NCI-H1417 (cell line): ENCODE measurements at regions not wholly inside any gene's neighbourhood (a gene's known extent, or its start where the extent isn't known, plus 50 kb on each side); places are given as distances from the start of the nearest gene placed in this dataset.
A peak's percentile ranks its signal among the peaks of the same experiment; 100 is the strongest.
"Not testable (repeated sequence)": the region's sequence is repeated elsewhere in the genome, so short reads cannot be mapped to it uniquely, and the experiment has no call there.

Experiments
- DNase-seq, 3 experiments: peaks; one replicate each; lab custom pipeline; 2025; lab: John Stamatoyannopoulos, UW

GRCh38 chr1:47684964-47685762, 247.3 kb downstream of the FOXD2 start:
- DNase-seq, result no peak

DNA sequence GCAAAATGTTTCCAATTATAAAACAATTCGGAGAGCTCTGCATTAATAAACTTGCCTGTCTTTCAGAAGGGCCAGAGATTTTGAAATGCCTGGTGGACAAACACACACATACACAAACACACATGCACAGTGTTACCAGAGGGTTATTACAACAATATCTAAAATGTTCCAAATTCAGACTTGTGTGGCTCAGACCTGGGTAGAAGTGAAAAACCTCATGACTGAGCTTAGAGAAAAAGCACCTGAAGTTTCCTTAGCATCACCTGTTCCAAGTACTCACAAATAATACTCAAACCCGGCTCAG, 247.9 kb downstream of the FOXD2 start:
- DNase-seq, result no peak

DNA sequence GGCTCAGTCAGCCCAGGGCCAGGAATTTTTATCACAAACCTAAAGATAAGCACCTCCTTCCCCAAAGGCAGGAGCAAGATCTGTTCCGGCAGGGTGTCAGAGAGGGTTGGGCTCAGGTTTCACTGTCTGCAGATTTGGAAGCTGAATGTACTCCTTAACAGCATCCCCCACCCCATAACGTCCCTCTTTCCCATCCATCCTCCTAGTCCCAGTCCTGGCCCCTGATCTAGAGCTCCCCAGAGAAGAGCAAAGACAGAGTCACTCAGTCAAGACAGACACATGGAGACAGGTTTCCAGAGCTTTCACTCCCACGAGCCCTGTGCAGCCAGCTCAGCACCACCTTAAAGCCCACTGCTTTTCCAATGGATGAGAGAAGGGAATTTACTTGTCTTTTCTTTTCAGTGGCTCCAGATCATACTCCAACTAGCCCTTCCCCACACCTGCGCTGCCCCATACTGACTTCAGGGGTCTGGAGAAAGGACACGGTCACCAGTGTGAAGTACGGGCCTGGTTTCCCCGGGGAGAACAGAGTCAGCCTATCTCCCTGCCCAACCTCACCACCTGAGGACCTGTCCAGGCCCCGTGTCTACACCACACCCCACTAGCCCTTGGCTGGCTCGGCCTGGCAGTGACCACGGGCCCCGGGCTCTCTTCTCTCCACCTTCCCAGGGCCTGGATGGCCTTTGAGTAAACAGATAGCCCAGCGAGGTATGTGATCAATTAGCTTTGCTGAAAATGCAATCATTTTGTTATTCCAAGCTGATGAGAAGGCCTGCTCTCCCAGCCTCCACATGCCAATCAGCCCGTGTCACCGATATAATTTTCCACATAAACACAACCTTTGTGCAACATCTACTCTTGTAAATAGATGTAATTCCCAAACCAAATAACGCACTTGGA, 249.1 kb downstream of the FOXD2 start:
- DNase-seq, result peak in 1 of 3 experiments; percentile 8

DNA sequence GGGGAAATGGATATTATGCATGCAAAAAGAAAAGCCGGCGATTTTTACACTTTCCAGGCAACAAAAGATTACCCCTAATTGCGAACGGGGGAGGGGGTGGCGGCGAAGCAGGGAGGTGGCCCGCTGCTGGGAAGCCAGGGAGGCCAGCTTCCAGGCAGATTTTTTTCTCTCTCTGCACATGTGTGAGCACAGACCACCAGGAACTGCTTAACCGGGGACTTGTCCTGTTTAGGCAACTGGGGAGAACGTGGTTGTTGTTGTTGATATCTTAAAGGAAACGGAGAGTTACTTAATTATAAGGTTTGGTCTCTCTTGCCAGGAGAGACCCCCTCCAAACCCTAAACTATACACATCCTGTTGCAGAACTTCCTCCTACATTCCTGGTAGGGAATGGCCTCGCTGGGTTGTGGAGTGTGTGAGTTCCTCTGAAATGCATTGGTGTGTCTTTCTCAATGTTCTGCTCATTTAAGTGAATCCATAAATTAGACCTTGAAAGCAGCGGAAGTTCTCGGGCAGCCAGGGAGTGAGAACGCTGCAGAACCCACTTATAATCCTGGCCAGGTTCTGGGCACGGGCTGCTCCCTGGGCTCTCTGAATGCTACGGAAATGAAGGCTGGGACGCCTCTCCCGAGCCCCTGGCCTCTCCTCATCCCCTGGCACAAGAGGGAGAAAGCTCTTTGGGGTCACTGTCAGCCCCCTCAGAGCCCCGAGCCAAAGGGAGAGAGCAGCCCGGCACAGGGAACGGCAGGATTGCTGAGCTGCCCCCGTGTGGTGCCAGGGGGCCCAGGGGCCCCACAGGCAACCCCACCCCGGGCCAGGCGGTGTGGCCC, 250.0 kb downstream of the FOXD2 start:
- no peak for DNase-seq

DNA sequence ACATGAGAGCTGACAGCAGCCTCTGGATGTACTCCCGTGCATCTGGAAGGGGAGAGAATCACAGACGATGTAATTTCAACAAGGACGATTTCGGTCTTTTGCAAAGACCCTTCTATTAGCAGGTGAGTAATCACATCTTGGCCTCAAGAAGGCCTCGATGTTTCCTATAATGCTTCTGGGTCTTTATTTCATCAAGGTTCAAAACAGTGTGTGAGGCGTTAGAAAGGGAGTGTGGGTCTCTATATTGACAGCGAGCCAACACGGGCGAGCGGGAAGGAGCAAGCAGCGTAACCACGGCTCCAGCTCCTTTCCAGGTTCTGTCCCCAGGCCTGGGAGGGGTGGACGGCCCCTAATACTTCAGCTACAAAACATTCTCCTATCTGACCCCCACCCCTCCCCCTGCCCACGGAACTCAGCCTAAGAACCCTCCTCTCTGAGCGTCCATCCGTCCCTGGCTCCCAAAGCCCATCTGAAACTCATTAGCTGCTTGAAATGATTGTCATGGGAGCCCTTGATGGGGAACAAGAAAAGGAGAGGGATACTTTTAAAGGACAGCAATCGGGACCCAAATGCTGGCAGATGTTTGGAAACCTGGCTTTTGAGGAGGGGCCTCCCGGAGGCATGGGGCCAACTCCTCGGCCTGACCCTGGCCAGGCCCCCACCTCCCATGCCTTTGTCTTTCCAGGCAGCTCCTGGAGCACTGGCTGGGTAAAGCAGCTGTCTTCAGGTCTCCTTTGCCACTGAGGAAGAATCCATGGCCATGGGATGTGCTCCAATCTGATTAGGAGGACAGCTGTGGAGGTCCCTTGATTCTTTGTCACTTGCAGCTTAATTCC, 250.8 kb downstream of the FOXD2 start:
- no peak for DNase-seq

DNA sequence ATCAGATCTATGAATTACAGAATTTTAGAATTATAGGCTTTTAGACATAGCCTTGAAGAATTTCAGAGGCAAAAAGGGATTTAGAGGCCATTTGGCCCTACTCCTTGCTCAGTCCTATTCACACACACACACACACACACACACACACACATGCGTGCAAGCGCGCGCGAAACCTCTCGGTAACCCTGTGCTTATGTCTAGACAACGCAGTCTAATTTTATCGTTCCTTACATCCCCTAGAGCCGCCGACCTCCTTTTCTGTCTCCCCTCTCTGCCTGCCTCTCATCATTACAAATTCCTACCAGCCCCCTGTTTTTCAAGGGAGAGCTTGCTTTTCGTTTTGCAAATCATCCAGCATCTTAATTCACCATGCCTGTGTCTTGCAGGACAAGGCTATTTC, 252.1 kb downstream of the FOXD2 start:
- no peak for DNase-seq

DNA sequence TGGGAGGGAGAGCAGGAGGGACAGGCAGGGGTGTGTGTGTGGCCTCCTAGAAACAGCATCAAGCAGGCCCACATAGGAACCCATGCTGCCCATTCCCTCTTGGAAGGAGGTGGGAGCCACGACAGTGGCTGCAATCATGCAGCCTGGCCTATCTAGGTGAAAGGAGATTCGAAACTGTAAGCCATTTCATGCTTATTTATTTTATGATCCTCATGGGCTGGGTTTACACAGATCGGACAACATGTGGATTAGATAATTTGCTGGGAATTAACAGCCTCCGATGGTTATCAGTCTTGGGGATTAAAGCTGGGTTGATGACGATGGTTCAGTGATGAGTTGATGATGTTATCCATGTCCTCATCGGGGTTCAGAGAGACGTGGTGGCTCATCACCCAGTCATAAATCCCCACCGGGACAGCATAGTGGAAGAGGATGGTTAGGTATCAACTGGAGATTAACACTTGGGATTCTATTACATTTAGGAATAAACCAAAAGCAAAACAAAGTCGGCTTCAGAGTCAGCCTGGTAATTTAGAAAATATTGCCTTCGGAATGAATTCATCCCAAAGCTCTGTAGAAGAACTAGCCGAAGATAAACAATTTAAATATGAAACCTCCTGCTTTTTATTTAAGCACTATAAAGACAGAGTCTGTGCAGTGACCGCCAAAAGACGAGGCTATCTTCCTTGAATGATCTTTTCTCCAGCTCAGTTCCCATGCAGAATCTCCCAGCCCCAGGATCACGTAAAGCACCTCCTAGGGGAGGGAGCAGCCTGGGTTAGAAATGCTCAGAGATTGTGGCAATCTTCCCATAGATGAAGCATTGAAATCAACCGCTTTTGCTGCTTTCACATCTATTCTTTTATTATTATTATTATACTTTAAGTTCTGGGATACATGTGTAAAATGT, 252.8 kb downstream of the FOXD2 start:
- no peak for DNase-seq

- DNase-seq, result not testable (repeated sequence)
Measured at GRCh38 chr1:47691293-47691692, 253.4 kb downstream of the FOXD2 start.

DNA sequence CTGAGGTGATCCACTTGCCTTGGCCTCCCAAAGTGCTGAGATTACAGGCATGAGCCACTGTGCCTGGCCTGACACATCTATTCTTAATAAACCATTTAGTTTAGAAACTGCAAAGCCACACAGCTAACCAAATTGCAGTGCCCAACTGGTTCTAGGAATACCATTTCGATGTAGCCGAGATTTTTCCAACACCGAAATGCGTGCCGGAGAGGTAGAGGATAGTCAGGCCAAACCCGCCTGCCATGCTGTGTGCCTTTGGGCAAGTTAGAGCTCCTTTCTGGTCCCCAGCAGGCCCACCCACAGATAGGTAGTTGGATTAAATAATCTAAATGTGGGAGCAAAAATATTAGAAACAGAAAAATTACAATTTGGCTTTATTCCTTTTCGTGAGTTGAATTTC, 254.4 kb downstream of the FOXD2 start:
- DNase-seq, result no peak

DNA sequence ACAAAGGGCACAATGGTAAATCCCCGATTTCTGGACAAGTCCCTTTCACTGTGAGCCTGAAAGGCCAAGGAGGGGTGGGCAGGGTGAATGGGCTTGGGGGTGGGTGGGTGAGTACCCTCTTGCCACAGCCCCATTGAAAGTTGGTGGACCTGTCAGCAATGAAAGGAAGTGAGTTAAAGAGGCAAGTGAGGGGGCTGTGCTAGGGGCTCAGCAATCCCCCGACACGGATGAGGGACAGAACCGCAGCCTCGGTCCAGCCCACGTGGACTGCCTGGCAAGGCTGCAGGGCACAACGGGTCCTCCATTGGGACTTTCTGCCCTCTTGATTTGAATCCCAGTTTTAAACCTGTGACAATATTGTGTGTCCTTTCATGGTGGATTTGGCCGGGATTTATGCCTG, 255.3 kb downstream of the FOXD2 start:
- no peak for DNase-seq

DNA sequence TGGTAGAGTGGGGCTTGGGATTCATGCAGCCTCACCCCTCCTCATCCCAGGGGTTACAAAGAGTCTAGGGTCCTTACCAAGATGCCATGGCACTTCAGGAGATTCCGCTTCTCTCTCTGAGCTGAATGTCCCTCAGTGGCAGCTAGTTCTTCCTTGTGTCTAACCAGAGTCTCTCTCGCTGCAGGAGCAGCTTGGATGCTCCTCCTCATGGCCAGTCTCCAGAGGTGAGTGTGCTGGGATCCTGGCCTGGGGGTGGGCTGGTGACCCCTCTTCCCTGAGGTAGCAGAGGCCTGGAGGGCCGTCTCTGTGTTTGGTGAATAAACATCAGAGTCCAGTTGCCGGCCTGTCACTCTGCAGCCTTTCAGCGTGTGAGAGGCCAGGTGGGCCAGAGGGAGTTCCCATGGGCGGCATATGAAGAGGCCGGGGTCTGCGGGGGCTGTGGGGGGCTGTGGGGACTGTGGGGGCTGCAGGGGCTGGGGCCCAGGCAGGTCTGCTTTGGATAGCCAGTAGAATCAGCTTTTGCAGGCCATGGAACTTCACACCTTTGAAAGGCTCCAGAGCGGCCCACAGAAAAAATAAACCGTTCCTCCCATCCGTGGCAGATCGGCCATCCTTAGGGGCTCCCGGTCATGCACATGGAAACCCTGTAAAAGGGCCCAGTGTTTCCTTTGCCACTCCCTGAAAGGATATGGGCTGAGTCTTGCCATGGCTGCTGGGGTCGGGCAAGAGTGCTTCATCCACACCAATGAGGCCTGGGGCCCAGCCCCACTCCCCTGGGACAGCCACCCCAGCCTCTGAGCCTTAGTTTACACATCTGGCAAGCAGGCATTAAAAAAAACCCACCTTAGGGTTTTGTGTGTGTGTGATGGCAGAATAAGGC, 256.4 kb downstream of the FOXD2 start:
- no peak for DNase-seq

GRCh38 chr1:47696404-47696736, 258.5 kb downstream of the FOXD2 start:
- DNase-seq, result peak in 1 of 3 experiments; percentile 26

DNA sequence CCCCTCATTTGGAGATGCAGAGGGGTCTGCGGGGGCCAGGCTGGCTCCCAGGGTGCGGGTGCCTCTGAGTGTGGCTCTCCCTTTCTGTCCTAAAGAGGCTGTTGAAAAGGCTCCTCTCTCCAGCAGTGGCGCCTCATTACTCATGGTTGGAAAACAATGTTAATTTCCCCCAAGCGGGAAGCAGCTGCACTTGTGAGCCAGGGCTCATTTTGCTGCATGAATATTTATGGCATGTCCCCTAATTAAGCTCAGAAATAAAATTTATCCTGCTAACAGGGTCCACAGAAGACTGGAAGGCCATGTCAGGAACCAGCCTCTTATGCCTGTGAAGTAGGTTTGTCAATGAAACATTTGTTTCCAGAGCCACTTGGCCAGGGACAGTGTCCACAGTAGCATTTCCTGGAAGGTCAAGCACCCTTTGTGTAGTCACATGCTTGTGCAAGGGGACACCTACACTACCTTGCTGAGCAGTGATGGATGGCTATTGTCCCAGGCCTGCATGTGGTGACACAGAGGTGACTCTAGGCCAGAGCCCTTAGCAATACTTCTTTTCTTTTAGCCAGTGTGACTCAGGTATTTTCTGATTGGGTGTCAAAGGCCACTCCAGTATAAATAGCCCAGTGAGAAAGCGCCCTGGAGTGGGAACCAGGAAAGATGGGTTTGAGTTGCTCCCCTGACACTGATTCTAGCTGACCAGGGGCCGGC, 259.0 kb downstream of the FOXD2 start:
- DNase-seq, result peak; percentile 55 to 87 (median 61)

DNA sequence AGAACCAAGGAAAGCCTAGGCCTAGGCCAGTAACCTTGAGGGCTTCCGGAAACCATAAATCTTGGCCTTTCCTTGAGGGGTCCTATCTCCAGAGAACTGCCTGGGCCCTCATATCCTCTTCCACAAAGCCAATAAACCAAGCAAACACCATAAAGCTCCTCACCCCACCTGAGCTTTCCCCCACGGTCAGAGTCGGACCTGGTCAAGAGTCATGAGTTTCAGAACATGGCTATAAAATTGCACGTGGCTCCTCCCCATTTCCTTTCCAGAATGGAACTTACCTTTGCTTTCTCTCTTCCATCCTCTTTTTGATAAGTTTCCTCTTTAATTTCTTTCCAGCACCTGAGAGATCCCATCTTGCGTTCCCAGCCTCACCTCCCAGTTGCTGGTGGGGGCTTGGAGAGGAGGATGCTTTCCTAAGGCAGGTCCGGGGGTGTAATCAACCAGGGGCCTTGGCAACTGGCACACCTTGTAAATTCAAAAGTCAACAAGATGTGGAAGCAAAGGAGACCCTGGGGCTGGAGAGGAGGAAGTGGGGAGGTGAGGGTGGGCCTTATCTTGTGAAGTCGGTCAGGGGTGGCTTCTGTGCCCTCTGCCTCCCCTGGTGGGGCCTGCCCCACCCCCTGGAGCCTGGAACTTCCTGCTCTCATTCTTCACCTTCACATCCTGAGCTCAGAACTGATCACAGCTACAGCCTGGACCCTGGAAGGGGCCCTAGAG, 259.9 kb downstream of the FOXD2 start:
- DNase-seq, result no peak

- peak in 2 of 3 experiments; percentile 26 to 57 for DNase-seq
Measured at GRCh38 chr1:47699492-47700235, 261.8 kb downstream of the FOXD2 start.

DNA sequence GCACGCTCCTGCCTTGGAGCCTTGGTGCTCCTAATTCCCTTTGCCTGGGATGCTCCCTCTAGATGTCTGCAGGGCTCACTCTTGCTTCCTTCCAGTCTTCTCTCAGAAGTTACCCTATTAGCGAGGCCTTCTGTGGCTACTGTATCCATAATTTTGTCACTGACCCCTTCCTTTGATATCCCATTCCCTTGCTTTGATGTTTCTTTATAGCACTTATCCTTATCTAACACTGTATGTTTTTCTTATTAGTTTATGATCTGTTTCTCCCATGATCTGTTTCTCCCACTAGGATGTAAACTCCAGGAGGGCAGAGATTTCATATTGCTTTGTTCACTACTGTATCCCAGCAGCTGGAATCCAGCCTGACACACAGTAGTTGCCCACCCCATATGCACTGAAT, 263.4 kb downstream of the FOXD2 start:
- DNase-seq, result no peak

DNA sequence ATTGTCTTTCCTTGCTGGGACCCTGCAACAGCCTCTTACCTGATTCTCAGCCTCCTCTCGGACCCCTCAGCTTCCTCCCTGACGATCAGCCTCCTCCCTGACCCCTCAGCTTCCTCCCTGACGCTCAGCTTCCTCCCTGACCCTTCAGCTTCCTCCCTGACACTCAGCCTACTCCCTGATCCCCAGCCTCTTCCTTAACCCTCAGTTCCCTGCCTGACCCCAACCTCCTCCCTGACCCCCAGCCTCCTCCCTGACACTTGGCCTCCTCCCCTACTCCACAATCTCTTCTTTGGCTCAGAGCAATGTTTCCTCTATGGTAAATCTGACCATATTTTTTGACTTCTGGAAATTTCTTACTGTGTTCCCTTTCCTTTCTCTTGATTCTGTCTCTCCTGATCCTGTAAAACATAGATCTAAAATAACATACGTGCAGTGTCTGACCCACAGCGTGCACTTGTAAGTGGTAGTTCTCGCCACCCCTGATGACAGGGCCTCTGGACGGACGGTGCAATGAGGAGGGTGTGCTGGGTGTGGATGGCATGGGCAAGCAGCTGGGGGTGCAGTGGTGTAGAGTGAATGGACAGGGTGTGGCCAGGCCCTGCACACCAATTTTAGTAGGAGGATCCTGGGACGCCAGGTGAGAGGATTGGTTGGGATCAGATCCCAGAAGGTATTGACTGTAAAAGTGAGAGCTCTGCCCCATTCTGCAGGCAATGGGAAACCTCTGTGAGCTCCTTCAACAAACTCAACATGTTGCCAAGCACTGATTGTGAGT, 264.1 kb downstream of the FOXD2 start:
- DNase-seq, result no peak
